ENCODE measurements at regions not wholly inside any gene's neighbourhood (a gene's known extent, or its start where the extent isn't known, plus 50 kb on each side); places are given as distances from the start of the nearest gene placed in this dataset.

DNA sequence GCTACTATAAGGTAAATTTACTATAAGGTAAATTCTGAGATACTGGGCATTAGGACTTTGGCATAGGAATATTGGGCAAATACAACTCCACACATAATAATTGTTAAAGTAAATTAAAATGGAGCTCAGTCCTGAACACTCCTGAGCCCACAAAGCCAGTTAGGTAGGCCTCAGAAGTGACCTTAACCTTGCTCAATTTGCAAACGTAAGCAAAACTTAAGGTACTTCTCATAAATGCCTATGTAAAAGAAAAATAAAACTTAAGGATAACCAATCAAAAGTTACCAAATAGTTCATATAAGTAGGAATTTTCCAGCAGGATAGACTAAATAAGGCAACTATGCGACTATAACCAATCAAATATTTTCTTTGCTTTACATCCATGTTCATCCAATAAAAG is 197.7 kb downstream of the MC4R start:
- DNase-seq (ENCODE audit: low read depth) = no peak
- TF ChIP-seq CTCF (IDR thresholded peaks at IDR 0.05; ENCODE audit: insufficient read depth, low read depth, low read length, missing control alignments) = no peak
- no peak overlapping the region for H3K4me3 ChIP-seq (ENCODE audit: low read depth, low read length)

- no peak for TF ChIP-seq CTCF (IDR thresholded peaks at IDR 0.05; ENCODE audit: insufficient read depth, low read depth, low read length, missing control alignments)
- no peak for DNase-seq (ENCODE audit: low read depth)
- no peak overlapping the region for H3K4me3 ChIP-seq (ENCODE audit: low read depth, low read length)
These were observed 200.5 kb downstream of the MC4R start for GRCh38 chr18:60172030-60172429.

- TF ChIP-seq CTCF (IDR thresholded peaks at IDR 0.05; ENCODE audit: insufficient read depth, low read depth, low read length, missing control alignments) = no peak
- H3K4me3 ChIP-seq (ENCODE audit: low read depth, low read length) = no peak overlapping the region
- no peak for DNase-seq (ENCODE audit: low read depth)
These were observed 209.0 kb downstream of the MC4R start for GRCh38 chr18:60163622-60164021.

- no peak for DNase-seq (ENCODE audit: low read depth)
- TF ChIP-seq CTCF (IDR thresholded peaks at IDR 0.05; ENCODE audit: insufficient read depth, low read depth, low read length, missing control alignments) = no peak
- no peak overlapping the region for H3K4me3 ChIP-seq (ENCODE audit: low read depth, low read length)
These were observed 210.2 kb downstream of the MC4R start for GRCh38 chr18:60162388-60162787.

- no peak for DNase-seq (ENCODE audit: low read depth)
- no peak for TF ChIP-seq CTCF (IDR thresholded peaks at IDR 0.05; ENCODE audit: insufficient read depth, low read depth, low read length, missing control alignments)
These were observed 214.8 kb downstream of the MC4R start for GRCh38 chr18:60157810-60158209.

DNA sequence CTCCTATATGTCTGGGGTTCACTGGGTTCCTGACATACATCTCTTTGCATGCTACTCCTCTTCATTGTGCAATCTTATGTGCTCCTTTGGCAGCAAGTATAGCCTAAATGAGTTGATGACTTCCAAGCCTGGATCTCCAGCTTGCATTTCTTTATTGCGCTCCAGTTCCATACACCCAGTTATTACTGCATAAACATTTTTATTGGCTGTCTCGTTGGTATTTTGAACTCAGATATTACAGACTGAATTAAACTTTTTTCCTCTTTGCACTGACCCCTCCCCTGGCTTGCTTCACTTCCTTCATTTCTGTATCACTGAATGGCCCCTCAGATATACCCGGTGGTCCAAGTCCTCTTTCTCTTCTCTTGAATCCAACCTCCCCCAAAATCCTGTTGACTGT is 219.2 kb downstream of the MC4R start:
- no peak for TF ChIP-seq CTCF (IDR thresholded peaks at IDR 0.05; ENCODE audit: insufficient read depth, low read depth, low read length, missing control alignments)
- no peak overlapping the region for H3K4me3 ChIP-seq (ENCODE audit: low read depth, low read length)
- no peak for DNase-seq (ENCODE audit: low read depth)

More at GRCh38 chr18:60157810-60158209, 214.8 kb downstream of the MC4R start:
- H3K4me3 ChIP-seq (ENCODE audit: low read depth, low read length) = no peak overlapping the region

DNA sequence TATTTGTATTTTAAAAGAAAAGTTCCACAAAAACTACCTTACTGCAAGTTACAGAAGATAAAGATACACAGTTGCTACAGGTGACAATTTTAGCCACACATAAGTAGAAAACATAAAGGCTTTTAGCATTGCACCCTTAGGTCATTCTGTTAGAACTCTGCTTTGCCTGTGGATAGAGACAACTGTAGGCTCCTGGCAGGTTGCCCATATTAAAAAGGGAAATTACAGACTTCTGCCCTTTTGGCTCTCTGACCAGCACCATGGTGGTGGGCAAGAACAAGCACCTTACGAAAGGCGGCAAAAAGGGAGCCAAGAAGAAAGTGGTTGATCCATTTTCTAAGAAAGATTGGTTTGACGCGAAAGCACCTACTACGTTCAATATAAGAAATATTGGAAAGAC is 223.3 kb downstream of the MC4R start:
- H3K4me3 ChIP-seq (ENCODE audit: low read depth, low read length) = no peak overlapping the region
- TF ChIP-seq CTCF (IDR thresholded peaks at IDR 0.05; ENCODE audit: insufficient read depth, low read depth, low read length, missing control alignments) = no peak
- no peak for DNase-seq (ENCODE audit: low read depth)
